PC-9 (cell line): ENCODE measurements at regions not wholly inside any gene's neighbourhood (a gene's known extent, or its start where the extent isn't known, plus 50 kb on each side); places are given as distances from the start of the nearest gene placed in this dataset.

Experiments used
- BruUV-seq: library from RNA; stranded (reverse); fragments of 400-500 nt; replicated peaks from 2 replicates; lab custom pipeline; 2021; lab: Mats Ljungman, UMichigan
- CTCF ChIA-PET: fragments of 300-600 bp; sonication (Branson Sonifier 250); formaldehyde crosslinking; loops from one replicate; lab custom pipeline; 2022; ENCODE audit warnings: antibody characterized with exemption; lab: Charles Lee
- POLR2A ChIA-PET: fragments of 300-600 bp; sonication (Branson Sonifier 250); formaldehyde crosslinking; loops from one replicate; lab custom pipeline; 2022; ENCODE audit warnings: antibody characterized with exemption; ENCODE audit not compliant: unreplicated experiment; lab: Charles Lee
- DNase-seq, 2 experiments: peaks; one replicate each; pipeline versions ENCODE4 v3.0.0 to v3.0.0-alpha.2; 2015 to 2022; ENCODE audit warnings: mixed read lengths in 1 of 2
- H2AFZ ChIP-seq: fragments of 200-600 bp; sonication (generic); 2 replicates; pipeline ENCODE4 v1.8.1; 2017; ENCODE audit warnings: antibody characterized with exemption
- H3F3A ChIP-seq: fragments of 200-600 bp; sonication (generic); 2 replicates; pipeline ENCODE4 v1.8.1; 2017; ENCODE audit warnings: antibody characterized with exemption, mild to moderate bottlenecking, low read depth; ENCODE audit not compliant: insufficient read depth
- H3K27ac ChIP-seq: fragments of 200-600 bp; sonication (generic); 2 replicates; pipeline ENCODE4 v1.6.1; 2016; ENCODE audit warnings: mixed run types
- H3K27me3 ChIP-seq: fragments of 200-600 bp; sonication (generic); 2 replicates; pipeline ENCODE4 v1.6.1; 2016; ENCODE audit warnings: low read depth, mixed run types; ENCODE audit not compliant: insufficient read depth
- H3K36me3 ChIP-seq: fragments of 200-600 bp; sonication (generic); 2 replicates; pipeline ENCODE4 v1.6.1; 2016; ENCODE audit warnings: low read depth, mixed run types
- H3K4me1 ChIP-seq: fragments of 200-600 bp; sonication (generic); replicated peaks from 2 replicates; pipeline ENCODE4 v1.6.1; 2016; ENCODE audit warnings: mixed run types; ENCODE audit not compliant: insufficient read depth
- H3K4me2 ChIP-seq: fragments of 200-600 bp; sonication (generic); 2 replicates; pipeline ENCODE4 v1.6.1; 2017; ENCODE audit warnings: mixed run types
- H3K4me3 ChIP-seq: fragments of 200-600 bp; sonication (generic); 2 replicates; pipeline ENCODE4 v1.6.1; 2016; ENCODE audit warnings: mixed run types
- H3K79me2 ChIP-seq: fragments of 200-600 bp; sonication (generic); 2 replicates; pipeline ENCODE4 v1.6.1; 2017; ENCODE audit warnings: low read depth, mixed run types
- H3K9me2 ChIP-seq: fragments of 200-600 bp; sonication (generic); 2 replicates; pipeline ENCODE4 v1.8.1; 2017; ENCODE audit warnings: mild to moderate bottlenecking; ENCODE audit not compliant: insufficient read depth
- H3K9me3 ChIP-seq: fragments of 200-600 bp; sonication (generic); 2 replicates; pipeline ENCODE4 v1.8.1; 2016; ENCODE audit warnings: low read depth; ENCODE audit not compliant: insufficient read depth
- H4K20me1 ChIP-seq: fragments of 200-600 bp; sonication (generic); 2 replicates; pipeline ENCODE4 v1.8.1; 2017; ENCODE audit not compliant: insufficient read depth
- CTCF ChIP-seq: fragments of 200-600 bp; sonication (generic); conservative IDR thresholded peaks from 2 replicates; pipeline ENCODE4 v1.6.1; 2017; ENCODE audit warnings: mixed run types, antibody characterized with exemption, mild to moderate bottlenecking, moderate library complexity
- EZH2 ChIP-seq: fragments of 200-600 bp; sonication (generic); IDR thresholded peaks from 2 replicates; pipeline ENCODE4 v1.8.0; 2017; ENCODE audit warnings: antibody characterized with exemption, low read depth
- intact Hi-C: fragments of 100-400 bp; cut with micrococcal nuclease; formaldehyde crosslinking; loops from one replicate; pipeline ENCODE4 v1.10.0; 2022; ENCODE audit not compliant: unreplicated experiment

GRCh38 chr5:175082866-175083590 is 358.6 kb downstream of the MSX2 start:
- Histone ChIP-seq H3K4me2 (no peak overlapping the region), H3K4me3 (no peak overlapping the region), H3K36me3 (no peaks in the 10 kb centered on the region), H2AFZ (no peak overlapping the region), H3K9me2 (peaks cover 5% of the 10 kb centered on the region; the same call in 1 of the 2 replicates), H3K27ac (no peak overlapping the region), H3K9me3 (no peaks in the 10 kb centered on the region), H3K79me2 (no peaks in the 10 kb centered on the region), H3F3A (no peaks in the 10 kb centered on the region), H4K20me1 (no peaks in the 10 kb centered on the region), H3K27me3 (no peaks in the 10 kb centered on the region), H3K4me1 (no peaks in the 10 kb centered on the region)
- DNase-seq, result no peak
- no TSS peak for BruUV-seq
- POLR2A ChIA-PET, result no interaction called here
- CTCF ChIA-PET, result no interaction called here
- intact Hi-C loops, result no loop called here
- TF ChIP-seq CTCF, result no peak

- BruUV-seq, result no TSS peak
- no peak overlapping the region for H2AFZ ChIP-seq
- CTCF ChIA-PET, result interaction anchor here (0.7 kb wide), 1 partner anchor 38 kb away, joined by 3 read pairs; no protein-coding TSS in a partner anchor
- no peaks in the 10 kb centered on the region for H3K27me3 ChIP-seq
- POLR2A ChIA-PET, result no interaction called here
- intact Hi-C loops, result no loop called here
- no peaks in the 10 kb centered on the region for H4K20me1 ChIP-seq
- no peak overlapping the region for H3K4me2 ChIP-seq
- H3K36me3 ChIP-seq, result no peaks in the 10 kb centered on the region
- peaks cover 5% of the 10 kb centered on the region; the same call in 1 of the 2 replicates for H3K9me2 ChIP-seq
- H3K9me3 ChIP-seq, result no peaks in the 10 kb centered on the region
- H3K27ac ChIP-seq, result no peak overlapping the region
- no peaks in the 10 kb centered on the region for H3K4me1 ChIP-seq
- no peak for TF ChIP-seq EZH2
- no peak for TF ChIP-seq CTCF
- H3F3A ChIP-seq, result no peaks in the 10 kb centered on the region
- no peak for DNase-seq
- no peak overlapping the region for H3K4me3 ChIP-seq
- H3K79me2 ChIP-seq, result no peaks in the 10 kb centered on the region
Observed at GRCh38 chr5:175082346-175082745, 358.0 kb downstream of the MSX2 start.

- ChIA-PET CTCF (no interaction called here), POLR2A (no interaction called here)
- no peaks in the 10 kb centered on the region for H3K9me3 ChIP-seq
- intact Hi-C loops, result no loop called here
- no peak overlapping the region for H2AFZ ChIP-seq
- no peaks in the 10 kb centered on the region for H3K4me1 ChIP-seq
- H3K4me3 ChIP-seq, result no peak overlapping the region
- no peak overlapping the region for H3K27ac ChIP-seq
- H4K20me1 ChIP-seq, result no peaks in the 10 kb centered on the region
- DNase-seq, result no peak
- H3K9me2 ChIP-seq, result peaks cover 5% of the 10 kb centered on the region; the same call in 1 of the 2 replicates
- H3K36me3 ChIP-seq, result no peaks in the 10 kb centered on the region
- BruUV-seq, result no TSS peak
- H3F3A ChIP-seq, result no peaks in the 10 kb centered on the region
- no peaks in the 10 kb centered on the region for H3K79me2 ChIP-seq
- H3K27me3 ChIP-seq, result no peaks in the 10 kb centered on the region
- H3K4me2 ChIP-seq, result no peak overlapping the region
- TF ChIP-seq CTCF, result no peak
- TF ChIP-seq EZH2, result no peak
Observed at GRCh38 chr5:175079707-175080106, 355.3 kb downstream of the MSX2 start.
